Activated naive CD8-positive, alpha-beta T cell treated with anti-CD3 and anti-CD28 coated beads, Interleukin-2, amount 10 ng/mL, durations not matched to agents 7 days and 5 days (primary cell): ENCODE measurements at regions not wholly inside any gene's neighbourhood (a gene's known extent, or its start where the extent isn't known, plus 50 kb on each side); places are given as distances from the start of the nearest gene placed in this dataset.
"Not testable (repeated sequence)": the region's sequence is repeated elsewhere in the genome, so short reads cannot be mapped to it uniquely, and the experiment has no call there.

Experiments
- ATAC-seq: fragments of 150-1000 bp; cut with Tn5 transposase; one replicate; pipeline ENCODE4 v1.10.0; 2021; ENCODE audit warnings: low read depth, moderate library complexity
- POLR2A ChIA-PET: fragments of 350-600 bp; sonication (Branson Sonifier 250); formaldehyde crosslinking; loops from one replicate; lab custom pipeline; 2021; ENCODE audit warnings: antibody characterized with exemption; lab: Charles Lee
- DNase-seq: peaks from one replicate; pipeline ENCODE4 v3.0.0; 2021
- H3K27ac Mint-ChIP-seq: one replicate; pipeline ENCODE4 v1.8.0; 2022; ENCODE audit warnings: mild to moderate bottlenecking, mixed read lengths
- H3K27me3 Mint-ChIP-seq: one replicate; pipeline ENCODE4 v1.8.0; 2022; ENCODE audit warnings: mild to moderate bottlenecking, moderate library complexity, mixed read lengths
- H3K36me3 Mint-ChIP-seq: one replicate; pipeline ENCODE4 v1.8.0; 2021; ENCODE audit warnings: mild to moderate bottlenecking, mixed read lengths
- H3K4me1 Mint-ChIP-seq: one replicate; pipeline ENCODE4 v1.8.0; 2021; ENCODE audit warnings: mixed read lengths
- H3K4me3 Mint-ChIP-seq: one replicate; pipeline ENCODE4 v1.8.0; 2022; ENCODE audit warnings: mild to moderate bottlenecking, moderate library complexity, mixed read lengths
- H3K9me3 Mint-ChIP-seq: one replicate; pipeline ENCODE4 v1.8.0; 2021; ENCODE audit warnings: mixed read lengths

DNA sequence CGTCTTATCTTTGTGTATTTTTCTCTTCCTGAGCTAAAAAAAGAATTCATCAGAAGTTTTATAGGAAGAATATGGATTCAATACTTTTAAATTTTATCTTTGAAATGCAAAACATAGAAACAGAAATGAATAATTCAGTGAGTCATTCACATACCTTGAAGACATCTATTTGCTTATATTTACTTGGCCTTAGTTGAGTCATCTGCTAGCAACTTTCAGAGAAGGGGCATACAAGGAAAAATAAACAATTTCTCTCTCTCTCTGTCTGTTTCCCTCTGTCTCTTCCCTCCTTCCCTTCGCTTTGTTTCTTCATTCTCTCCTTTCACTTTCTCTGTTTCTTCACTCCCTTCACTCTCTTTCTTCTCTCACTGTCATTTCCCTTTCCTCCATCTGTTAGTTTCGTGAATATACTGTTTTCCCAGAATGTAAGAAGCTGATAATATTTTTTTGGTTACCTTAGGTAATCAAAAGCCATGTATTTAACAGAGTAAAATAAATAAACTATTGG, 477.2 kb downstream of the BRINP3 start:
- POLR2A ChIA-PET = no interaction called here
- DNase-seq (no peak), ATAC-seq (no peak)
- Mint-ChIP-seq H3K4me1 (no peaks in the 10 kb centered on the region), H3K9me3 (peaks cover 6% of the 10 kb centered on the region), H3K27ac (no peak overlapping the region), H3K36me3 (no peaks in the 10 kb centered on the region), H3K27me3 (no peaks in the 10 kb centered on the region), H3K4me3 (no peak overlapping the region)

- ATAC-seq (no peak), DNase-seq (no peak)
- H3K27me3 Mint-ChIP-seq = no peaks in the 10 kb centered on the region
- POLR2A ChIA-PET = no interaction called here
- no peaks in the 10 kb centered on the region for H3K4me1 Mint-ChIP-seq
- H3K27ac Mint-ChIP-seq = no peak overlapping the region
- no peak overlapping the region for H3K4me3 Mint-ChIP-seq
- peaks cover 6% of the 10 kb centered on the region for H3K9me3 Mint-ChIP-seq
- no peaks in the 10 kb centered on the region for H3K36me3 Mint-ChIP-seq
Observed at GRCh38 chr1:190001187-190001586, 476.5 kb downstream of the BRINP3 start.

- POLR2A ChIA-PET = no interaction called here
- no peak for DNase-seq
- peaks cover 8% of the 10 kb centered on the region for H3K9me3 Mint-ChIP-seq
- no peaks in the 10 kb centered on the region for H3K36me3 Mint-ChIP-seq
- no peaks in the 10 kb centered on the region for H3K4me1 Mint-ChIP-seq
- no peaks in the 10 kb centered on the region for H3K27me3 Mint-ChIP-seq
- no peak overlapping the region for H3K27ac Mint-ChIP-seq
- no peak for ATAC-seq
- no peak overlapping the region for H3K4me3 Mint-ChIP-seq
Observed at GRCh38 chr1:190003376-190003775, 474.3 kb downstream of the BRINP3 start.

DNA sequence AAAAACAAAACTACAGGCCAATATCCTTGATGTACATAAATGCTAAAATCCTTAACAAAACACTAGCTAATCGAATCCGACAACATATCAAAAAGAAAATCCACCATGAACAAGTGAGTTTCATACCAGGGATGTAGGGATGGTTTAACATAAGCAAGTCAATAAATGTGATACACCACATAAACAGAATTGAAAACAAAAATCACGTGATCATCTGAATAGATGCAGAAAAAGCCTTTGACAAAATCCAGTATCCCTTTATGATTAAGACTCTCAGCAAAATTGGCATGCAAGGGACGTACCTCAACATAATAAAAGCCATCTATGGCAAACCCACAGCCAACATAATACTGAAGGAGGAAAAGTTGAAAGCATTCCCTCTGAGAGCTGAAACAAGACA, 466.1 kb downstream of the BRINP3 start:
- no peaks in the 10 kb centered on the region for H3K27me3 Mint-ChIP-seq
- no peaks in the 10 kb centered on the region for H3K4me1 Mint-ChIP-seq
- H3K4me3 Mint-ChIP-seq = no peak overlapping the region
- no peak for ATAC-seq
- POLR2A ChIA-PET = no interaction called here
- no peak overlapping the region for H3K27ac Mint-ChIP-seq
- DNase-seq = no peak
- peaks cover 10% of the 10 kb centered on the region for H3K9me3 Mint-ChIP-seq
- H3K36me3 Mint-ChIP-seq = no peaks in the 10 kb centered on the region

- H3K4me3 Mint-ChIP-seq, H3K4me1 Mint-ChIP-seq, H3K36me3 Mint-ChIP-seq, H3K27ac Mint-ChIP-seq, H3K27me3 Mint-ChIP-seq, H3K9me3 Mint-ChIP-seq, POLR2A ChIA-PET, DNase-seq, ATAC-seq: not testable (repeated sequence)
Observed at GRCh38 chr1:190019151-190019550, 458.5 kb downstream of the BRINP3 start.

GRCh38 chr1:190019717-190020116, 457.9 kb downstream of the BRINP3 start:
- Mint-ChIP-seq H3K4me3 (no peak overlapping the region), H3K4me1 (no peaks in the 10 kb centered on the region), H3K36me3 (no peaks in the 10 kb centered on the region), H3K27ac (no peak overlapping the region), H3K27me3 (no peaks in the 10 kb centered on the region), H3K9me3 (peaks cover 1% of the 10 kb centered on the region)
- POLR2A ChIA-PET = no interaction called here
- DNase-seq (no peak), ATAC-seq (no peak)

DNA sequence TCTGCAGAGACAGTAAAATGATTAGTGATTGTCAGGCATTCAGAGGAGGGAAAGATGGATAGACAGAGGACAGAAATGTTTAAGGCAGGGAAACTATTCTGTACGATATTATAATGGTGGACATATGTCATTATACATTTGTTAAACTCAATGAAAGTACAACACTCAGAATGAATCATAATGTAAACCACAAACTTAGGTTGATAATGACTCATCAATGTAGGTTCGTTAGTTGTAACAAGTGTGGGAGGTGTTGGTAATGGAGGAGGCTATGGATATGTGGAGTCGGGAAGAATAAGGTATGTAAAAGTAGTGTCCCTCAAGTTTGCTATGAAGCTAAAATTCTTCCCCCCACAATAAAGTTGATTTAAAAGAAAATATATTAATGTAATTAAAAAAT, 455.0 kb downstream of the BRINP3 start:
- Mint-ChIP-seq H3K27me3 (no peaks in the 10 kb centered on the region), H3K4me3 (no peak overlapping the region), H3K36me3 (no peaks in the 10 kb centered on the region), H3K9me3 (peaks cover 1% of the 10 kb centered on the region), H3K4me1 (no peaks in the 10 kb centered on the region), H3K27ac (no peak overlapping the region)
- no peak for ATAC-seq
- no peak for DNase-seq
- POLR2A ChIA-PET = no interaction called here

DNA sequence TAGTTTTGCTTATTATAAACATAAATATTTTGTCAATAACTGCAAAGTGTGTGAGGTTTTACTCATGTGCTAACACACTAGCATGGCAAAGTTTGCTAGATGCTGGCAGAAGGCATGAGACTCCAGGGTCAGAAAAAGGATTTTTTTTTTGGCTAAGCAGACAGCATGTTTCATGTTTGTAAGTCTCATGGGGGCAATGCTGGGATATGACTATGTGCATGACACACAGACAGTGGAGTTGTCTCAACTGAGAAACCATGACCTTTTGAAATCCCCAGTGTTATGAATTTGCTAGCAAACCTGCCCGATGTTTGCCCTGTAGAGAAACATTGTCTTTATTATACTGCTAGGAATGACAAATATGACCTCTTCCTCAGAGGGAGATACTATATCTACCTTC, 448.2 kb downstream of the BRINP3 start:
- no peak for ATAC-seq
- no peak for DNase-seq
- no peak overlapping the region for H3K27ac Mint-ChIP-seq
- no peaks in the 10 kb centered on the region for H3K36me3 Mint-ChIP-seq
- no peaks in the 10 kb centered on the region for H3K9me3 Mint-ChIP-seq
- POLR2A ChIA-PET = no interaction called here
- no peak overlapping the region for H3K4me3 Mint-ChIP-seq
- H3K4me1 Mint-ChIP-seq = no peaks in the 10 kb centered on the region
- H3K27me3 Mint-ChIP-seq = no peaks in the 10 kb centered on the region

GRCh38 chr1:190043655-190044054, 434.0 kb downstream of the BRINP3 start:
- peaks cover 3% of the 10 kb centered on the region for H3K9me3 Mint-ChIP-seq
- DNase-seq (no peak), ATAC-seq (no peak)
- POLR2A ChIA-PET = no interaction called here
- H3K27ac Mint-ChIP-seq = no peak overlapping the region
- no peaks in the 10 kb centered on the region for H3K36me3 Mint-ChIP-seq
- no peaks in the 10 kb centered on the region for H3K27me3 Mint-ChIP-seq
- no peak overlapping the region for H3K4me3 Mint-ChIP-seq
- no peaks in the 10 kb centered on the region for H3K4me1 Mint-ChIP-seq

DNA sequence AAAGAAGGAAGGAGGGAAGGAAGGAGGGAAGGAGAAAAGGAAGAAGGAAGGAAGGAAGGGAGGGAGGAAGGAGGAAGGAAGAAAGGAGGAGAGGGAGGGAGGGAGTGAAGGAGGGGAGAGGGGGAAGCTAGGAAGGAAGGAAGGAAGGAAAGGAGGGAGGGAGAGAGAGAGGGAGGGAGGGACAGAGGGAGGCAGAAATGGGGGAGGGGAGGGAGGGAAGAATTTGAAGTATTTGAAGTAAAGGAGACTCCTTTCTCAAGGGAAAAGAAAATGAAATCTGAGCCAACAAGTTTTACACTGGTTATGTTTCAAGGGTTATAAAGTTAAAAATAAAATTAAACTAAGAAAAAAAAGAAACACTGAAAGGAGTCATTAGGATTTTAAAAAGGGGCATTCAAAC, 431.4 kb downstream of the BRINP3 start:
- no peak for ATAC-seq
- Mint-ChIP-seq H3K27me3 (no peaks in the 10 kb centered on the region), H3K4me3 (no peak overlapping the region), H3K9me3 (peaks cover 3% of the 10 kb centered on the region), H3K4me1 (no peaks in the 10 kb centered on the region), H3K27ac (no peak overlapping the region), H3K36me3 (no peaks in the 10 kb centered on the region)
- POLR2A ChIA-PET = no interaction called here
- no peak for DNase-seq
